ENCODE measurements at regions not wholly inside any gene's neighbourhood (a gene's known extent, or its start where the extent isn't known, plus 50 kb on each side); places are given as distances from the start of the nearest gene placed in this dataset.

GRCh38 chrX:69388526-69388925 is 115.6 kb upstream of the NALF2 start:
- no peaks in the 10 kb centered on the region for H3K36me3 Mint-ChIP-seq (ENCODE audit: insufficient read depth, unreplicated experiment)
- ChIA-PET POLR2A (no interaction called here), CTCF (interaction anchor here (0.5 to 5.8 kb wide), 7 partner anchors 15 to 1176 kb away, joined by 3 to 48 read pairs (median 4); no protein-coding TSS in a partner anchor)
- intact Hi-C loops (cut with micrococcal nuclease): no loop called here
- H3K4me3 Mint-ChIP-seq (ENCODE audit: unreplicated experiment): no peak overlapping the region
- no peak overlapping the region for H3K27ac Mint-ChIP-seq (ENCODE audit: low read depth, unreplicated experiment)
- DNase-seq (ENCODE audit: unreplicated experiment): peak; percentile 18
- no TSS peak for BruUV-seq (replicated peaks)
- no peaks in the 10 kb centered on the region for H3K4me1 Mint-ChIP-seq (ENCODE audit: insufficient read depth, unreplicated experiment)
- H3K27me3 Mint-ChIP-seq (ENCODE audit: insufficient read depth, unreplicated experiment): peaks cover 100% of the 10 kb centered on the region
- TF ChIP-seq CTCF (IDR thresholded peaks at IDR 0.05; ENCODE audit: unreplicated experiment): no peak
- no peaks in the 10 kb centered on the region for H3K9me3 Mint-ChIP-seq (ENCODE audit: unreplicated experiment)

GRCh38 chrX:69387567-69388487 is 116.3 kb upstream of the NALF2 start:
- BruUV-seq (replicated peaks): no TSS peak
- peak; percentile 45 for DNase-seq (ENCODE audit: unreplicated experiment)
- POLR2A ChIA-PET: no interaction called here
- H3K4me1 Mint-ChIP-seq (ENCODE audit: insufficient read depth, unreplicated experiment): no peaks in the 10 kb centered on the region
- H3K4me3 Mint-ChIP-seq (ENCODE audit: unreplicated experiment): no peak overlapping the region
- peak; percentile 83 for TF ChIP-seq CTCF (IDR thresholded peaks at IDR 0.05; ENCODE audit: unreplicated experiment)
- H3K9me3 Mint-ChIP-seq (ENCODE audit: unreplicated experiment): no peaks in the 10 kb centered on the region
- H3K27me3 Mint-ChIP-seq (ENCODE audit: insufficient read depth, unreplicated experiment): peaks cover 100% of the 10 kb centered on the region
- intact Hi-C loops (cut with micrococcal nuclease): loop anchor here (1.0 to 2.0 kb wide), 2 partner anchors 166 to 565 kb away; no protein-coding TSS in a partner anchor
- CTCF ChIA-PET: interaction anchor here (0.5 to 5.8 kb wide), 38 partner anchors 8 to 1581 kb away, joined by 3 to 48 read pairs (median 4); partner anchors contain the start of gene EFNB1
- H3K27ac Mint-ChIP-seq (ENCODE audit: low read depth, unreplicated experiment): no peak overlapping the region
- H3K36me3 Mint-ChIP-seq (ENCODE audit: insufficient read depth, unreplicated experiment): no peaks in the 10 kb centered on the region

GRCh38 chrX:69386681-69387080 is 117.4 kb upstream of the NALF2 start:
- no peaks in the 10 kb centered on the region for H3K4me1 Mint-ChIP-seq (ENCODE audit: insufficient read depth, unreplicated experiment)
- peaks cover 100% of the 10 kb centered on the region for H3K27me3 Mint-ChIP-seq (ENCODE audit: insufficient read depth, unreplicated experiment)
- BruUV-seq (replicated peaks): no TSS peak
- TF ChIP-seq CTCF (IDR thresholded peaks at IDR 0.05; ENCODE audit: unreplicated experiment): no peak
- H3K27ac Mint-ChIP-seq (ENCODE audit: low read depth, unreplicated experiment): no peak overlapping the region
- intact Hi-C loops (cut with micrococcal nuclease): loop anchor here (1.0 to 2.0 kb wide), 2 partner anchors 164 to 564 kb away; no protein-coding TSS in a partner anchor
- no peaks in the 10 kb centered on the region for H3K36me3 Mint-ChIP-seq (ENCODE audit: insufficient read depth, unreplicated experiment)
- no peak for DNase-seq (ENCODE audit: unreplicated experiment)
- CTCF ChIA-PET: interaction anchor here (0.6 to 5.8 kb wide), 28 partner anchors 9 to 1943 kb away, joined by 3 to 48 read pairs (median 6); partner anchors contain the start of gene EFNB1
- H3K4me3 Mint-ChIP-seq (ENCODE audit: unreplicated experiment): no peak overlapping the region
- POLR2A ChIA-PET: no interaction called here
- no peaks in the 10 kb centered on the region for H3K9me3 Mint-ChIP-seq (ENCODE audit: unreplicated experiment)

GRCh38 chrX:69379412-69379811 is 124.7 kb upstream of the NALF2 start:
- ChIA-PET CTCF (no interaction called here), POLR2A (no interaction called here)
- no TSS peak for BruUV-seq (replicated peaks)

More at GRCh38 chrX:69379412-69379811, 124.7 kb upstream of the NALF2 start:
- DNase-seq (ENCODE audit: unreplicated experiment): no peak
- Mint-ChIP-seq H3K27ac (ENCODE audit: low read depth, unreplicated experiment) (no peak overlapping the region), H3K36me3 (ENCODE audit: insufficient read depth, unreplicated experiment) (no peaks in the 10 kb centered on the region), H3K27me3 (ENCODE audit: insufficient read depth, unreplicated experiment) (peaks cover 84% of the 10 kb centered on the region), H3K4me3 (ENCODE audit: unreplicated experiment) (no peak overlapping the region), H3K9me3 (ENCODE audit: unreplicated experiment) (peaks cover 9% of the 10 kb centered on the region), H3K4me1 (ENCODE audit: insufficient read depth, unreplicated experiment) (no peaks in the 10 kb centered on the region)
- no peak for TF ChIP-seq CTCF (IDR thresholded peaks at IDR 0.05; ENCODE audit: unreplicated experiment)
- intact Hi-C loops (cut with micrococcal nuclease): no loop called here
